Liver (tissue), 8 donors: ENCODE measurements at regions not wholly inside any gene's neighbourhood (a gene's known extent, or its start where the extent isn't known, plus 50 kb on each side); places are given as distances from the start of the nearest gene placed in this dataset.

Source experiments
- DNase-seq: peaks from one replicate; pipeline ENCODE4 v3.0.0-alpha.2; 2017; ENCODE audit warnings: low spot score
- H3K27ac ChIP-seq, 2 donors: one replicate each; pipeline ENCODE4 v1.7.0; 2013; ENCODE audit warnings: inconsistent platforms in 2 of 2, low read length in 2 of 2, control low read depth in 1 of 2, low read depth in 1 of 2, mild to moderate bottlenecking in 1 of 2
- H3K27me3 ChIP-seq, 4 donors: one replicate each; pipeline versions ENCODE4 v1.6.1 to v1.7.0; 2013; ENCODE audit warnings: low read length in 3 of 4, inconsistent platforms in 1 of 4, mild to moderate bottlenecking in 1 of 4, moderate library complexity in 1 of 4; ENCODE audit not compliant: control insufficient read depth in 4 of 4, insufficient read depth in 4 of 4
- H3K36me3 ChIP-seq, 4 donors: one replicate each; pipeline versions ENCODE4 v1.6.1 to v1.7.0; 2013; ENCODE audit warnings: low read length in 3 of 4, mild to moderate bottlenecking in 3 of 4, low read depth in 1 of 4, moderate library complexity in 1 of 4; ENCODE audit not compliant: control insufficient read depth in 4 of 4, insufficient read depth in 3 of 4
- H3K4me1 ChIP-seq, 4 donors: one replicate each; pipeline versions ENCODE4 v1.6.1 to v1.7.0; 2013; ENCODE audit warnings: low read length in 3 of 4, mild to moderate bottlenecking in 3 of 4, moderate library complexity in 1 of 4; ENCODE audit not compliant: control insufficient read depth in 4 of 4, insufficient read depth in 4 of 4
- H3K4me3 ChIP-seq, 3 donors: one replicate each; pipeline versions ENCODE4 v1.6.1 to v1.7.0; 2013; ENCODE audit warnings: low read length in 3 of 3, control low read depth in 1 of 3, low read depth in 1 of 3, mild to moderate bottlenecking in 1 of 3
- H3K9ac ChIP-seq, 2 donors: one replicate each; pipeline ENCODE4 v1.7.0; 2013; ENCODE audit warnings: low read length in 2 of 2, mild to moderate bottlenecking in 2 of 2, moderate library complexity in 2 of 2, control low read depth in 1 of 2, low read depth in 1 of 2
- H3K9me3 ChIP-seq, 4 donors: one replicate each; pipeline versions ENCODE4 v1.6.1 to v1.7.0; 2013; ENCODE audit warnings: low read length in 3 of 4; ENCODE audit not compliant: control insufficient read depth in 4 of 4
- EGR1 ChIP-seq, 2 donors: IDR thresholded peaks; 2 replicates each; pipeline ENCODE4 v1.6.1; 2016 to 2018; ENCODE audit warnings: antibody characterized with exemption in 2 of 2, low read depth in 2 of 2
- FOXA1 ChIP-seq: IDR thresholded peaks from 2 replicates; pipeline ENCODE4 v1.6.1; 2016; ENCODE audit warnings: antibody characterized with exemption
- FOXA2 ChIP-seq: IDR thresholded peaks from 2 replicates; pipeline ENCODE4 v1.6.1; 2016; ENCODE audit warnings: antibody characterized with exemption
- GABPA ChIP-seq, 2 donors: IDR thresholded peaks in 1 of 2; conservative IDR thresholded peaks in 1 of 2; 2 replicates each; pipeline ENCODE4 v1.6.1; 2016; ENCODE audit warnings: antibody characterized with exemption in 2 of 2, mild to moderate bottlenecking in 1 of 2, moderate library complexity in 1 of 2
- JUND ChIP-seq, 2 donors: IDR thresholded peaks; 2 replicates each; pipeline ENCODE4 v1.6.1; 2016; ENCODE audit warnings: antibody characterized with exemption in 2 of 2
- MAX ChIP-seq: IDR thresholded peaks from 2 replicates; pipeline ENCODE4 v1.6.1; 2016; ENCODE audit warnings: antibody characterized with exemption
- NR2F2 ChIP-seq: IDR thresholded peaks from 2 replicates; pipeline ENCODE4 v1.6.1; 2016; ENCODE audit warnings: antibody characterized with exemption
- RAD21 ChIP-seq, 2 donors: IDR thresholded peaks; 2 replicates each; pipeline ENCODE4 v1.6.1; 2016; ENCODE audit warnings: antibody characterized with exemption in 2 of 2, mild to moderate bottlenecking in 2 of 2
- RXRA ChIP-seq, 2 donors: IDR thresholded peaks; 2 replicates each; pipeline ENCODE4 v1.6.1; 2017 to 2018; ENCODE audit warnings: antibody characterized with exemption in 2 of 2, mild to moderate bottlenecking in 1 of 2
- TAF1 ChIP-seq: conservative IDR thresholded peaks from 2 replicates; pipeline ENCODE4 v1.6.1; 2016; ENCODE audit warnings: antibody characterized with exemption, mild to moderate bottlenecking
- YY1 ChIP-seq: IDR thresholded peaks from 2 replicates; pipeline ENCODE4 v1.6.1; 2016; ENCODE audit warnings: antibody characterized with exemption, mild to moderate bottlenecking
- ZBTB33 ChIP-seq: IDR thresholded peaks from 2 replicates; pipeline ENCODE4 v1.6.1; 2016; ENCODE audit warnings: antibody characterized with exemption
- WGBS: extraction: QIAGEN DNeasy Blood & Tissue Kit; methylation state at CpG from one replicate; pipeline ENCODE4 v1.1.7; 2013; 5-methylcytosine and 5-hydroxymethylcytosine counted together
- TF ChIP-seq, protein P1 (sequence below): fragments of 150-350 bp; IDR thresholded peaks from 2 replicates; pipeline ENCODE4 v1.5.1; 2017; ENCODE audit warnings: improper control_type of control experiment, low read depth, low read length; ENCODE audit not compliant: missing input control
- TF ChIP-seq, protein P2 (sequence below): IDR thresholded peaks from 2 replicates; pipeline ENCODE4 v1.6.1; 2016; ENCODE audit warnings: antibody characterized with exemption
- donor health status: healthy.
- donor health status: healthy.
- donor health status: healthy.
- donor health status: healthy.
- donor health status: healthy.

DNA sequence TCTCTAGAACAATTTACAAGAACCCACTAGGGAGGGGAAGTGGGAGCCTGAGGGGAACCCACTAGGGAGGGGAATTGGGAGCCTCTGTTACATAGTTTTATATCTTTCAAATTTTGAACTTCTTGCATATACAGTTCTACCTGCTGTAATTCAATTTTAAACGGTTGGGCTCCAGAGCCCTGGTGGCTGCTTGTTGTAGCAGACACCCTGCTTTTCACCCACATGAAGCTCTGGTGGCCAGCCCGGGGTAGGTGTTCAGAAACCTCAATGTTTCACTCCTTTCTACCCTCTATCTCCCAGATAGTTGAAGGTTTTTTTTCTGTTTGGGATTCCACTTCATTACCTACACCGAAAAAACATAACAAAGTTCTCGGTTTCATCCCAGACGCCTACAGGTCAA lies 124.4 kb downstream of the TMEM174 start:
- Histone ChIP-seq H3K27ac (no peak overlapping the region), H3K27me3 (peaks cover 8 to 24% (median 16%) of the 10 kb centered on the region in 4 donors), H3K36me3 (no peaks in the 10 kb centered on the region), H3K4me1 (peaks cover 7 to 18% (median 11%) of the 10 kb centered on the region in 4 donors), H3K4me3 (no peak overlapping the region), H3K9ac (no peak overlapping the region), H3K9me3 (no peaks in the 10 kb centered on the region)
- TF ChIP-seq RAD21 (IDR thresholded peaks at IDR 0.05) (no peak), JUND (IDR thresholded peaks at IDR 0.05) (no peak), MAX (no peak), RXRA (IDR thresholded peaks at IDR 0.05) (no peak), FOXA1 (no peak), ZBTB33 (no peak), EGR1 (IDR thresholded peaks at IDR 0.05; ENCODE audit: low read depth in 2 of 2) (no peak), NR2F2 (no peak), TAF1 (no peak), FOXA2 (no peak)
- TF ChIP-seq, protein P1, sequence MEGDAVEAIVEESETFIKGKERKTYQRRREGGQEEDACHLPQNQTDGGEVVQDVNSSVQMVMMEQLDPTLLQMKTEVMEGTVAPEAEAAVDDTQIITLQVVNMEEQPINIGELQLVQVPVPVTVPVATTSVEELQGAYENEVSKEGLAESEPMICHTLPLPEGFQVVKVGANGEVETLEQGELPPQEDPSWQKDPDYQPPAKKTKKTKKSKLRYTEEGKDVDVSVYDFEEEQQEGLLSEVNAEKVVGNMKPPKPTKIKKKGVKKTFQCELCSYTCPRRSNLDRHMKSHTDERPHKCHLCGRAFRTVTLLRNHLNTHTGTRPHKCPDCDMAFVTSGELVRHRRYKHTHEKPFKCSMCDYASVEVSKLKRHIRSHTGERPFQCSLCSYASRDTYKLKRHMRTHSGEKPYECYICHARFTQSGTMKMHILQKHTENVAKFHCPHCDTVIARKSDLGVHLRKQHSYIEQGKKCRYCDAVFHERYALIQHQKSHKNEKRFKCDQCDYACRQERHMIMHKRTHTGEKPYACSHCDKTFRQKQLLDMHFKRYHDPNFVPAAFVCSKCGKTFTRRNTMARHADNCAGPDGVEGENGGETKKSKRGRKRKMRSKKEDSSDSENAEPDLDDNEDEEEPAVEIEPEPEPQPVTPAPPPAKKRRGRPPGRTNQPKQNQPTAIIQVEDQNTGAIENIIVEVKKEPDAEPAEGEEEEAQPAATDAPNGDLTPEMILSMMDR = no peak
- TF ChIP-seq, protein P2, sequence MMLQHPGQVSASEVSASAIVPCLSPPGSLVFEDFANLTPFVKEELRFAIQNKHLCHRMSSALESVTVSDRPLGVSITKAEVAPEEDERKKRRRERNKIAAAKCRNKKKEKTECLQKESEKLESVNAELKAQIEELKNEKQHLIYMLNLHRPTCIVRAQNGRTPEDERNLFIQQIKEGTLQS = no peak
- WGBS = 17% methylated on average over 5 of the region's 5 CpGs
- no peak for DNase-seq

GRCh38 chr5:73296772-73297171 lies 123.8 kb downstream of the TMEM174 start:
- WGBS = 12% methylated on average over 4 of the region's 4 CpGs
- no peak for DNase-seq
- no peak for TF ChIP-seq GABPA (IDR thresholded peaks at IDR 0.05 in 1 of 2, conservative IDR thresholded peaks at IDR 0.05 in 1 of 2)
- no peak for TF ChIP-seq ZBTB33
- TF ChIP-seq NR2F2 = no peak
- TF ChIP-seq FOXA2 = no peak
- TF ChIP-seq JUND (IDR thresholded peaks at IDR 0.05) = no peak
- TF ChIP-seq MAX = no peak
- no peak for TF ChIP-seq YY1
- TF ChIP-seq FOXA1 = no peak
- Histone ChIP-seq H3K9me3 (no peaks in the 10 kb centered on the region), H3K9ac (no peak overlapping the region), H3K27ac (no peak overlapping the region), H3K36me3 (no peaks in the 10 kb centered on the region), H3K4me1 (peaks cover 7 to 18% (median 11%) of the 10 kb centered on the region in 4 donors), H3K27me3 (peaks cover 8 to 26% (median 16%) of the 10 kb centered on the region in 4 donors), H3K4me3 (no peak overlapping the region)
